NOMO-1 (cell line): ENCODE measurements at regions not wholly inside any gene's neighbourhood (a gene's known extent, or its start where the extent isn't known, plus 50 kb on each side); places are given as distances from the start of the nearest gene placed in this dataset.

Source experiments
- DNase-seq, 2 experiments: peaks; one replicate each; lab custom pipeline; 2025; ENCODE audit not compliant: unreplicated experiment in 2 of 2; lab: John Stamatoyannopoulos, UW

DNA sequence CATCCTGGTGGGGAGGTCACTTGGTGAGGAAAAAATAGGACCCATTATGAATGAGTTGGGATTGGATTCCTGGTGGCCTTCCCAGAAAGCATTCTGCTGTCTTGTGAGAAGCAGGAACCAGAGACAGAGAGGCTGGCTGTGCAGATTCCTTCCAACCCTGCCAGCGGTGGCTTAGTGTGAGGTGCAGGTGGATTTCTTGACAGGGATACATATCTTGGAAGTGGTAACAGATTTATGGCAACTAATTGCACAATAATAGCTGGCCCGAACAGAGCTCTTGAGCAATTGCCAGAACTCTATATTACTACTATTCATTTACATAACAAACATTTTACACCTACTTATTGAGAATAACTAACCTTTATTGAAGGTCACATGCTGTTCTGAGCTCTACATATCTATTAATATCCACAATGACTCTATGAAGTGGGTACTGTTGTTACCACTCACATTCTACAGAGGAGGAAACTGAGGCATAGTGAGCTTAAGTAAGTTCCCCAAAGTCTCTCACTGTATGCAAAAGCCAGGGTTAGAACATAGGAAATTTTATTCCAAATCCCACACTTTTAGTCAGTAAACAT, 173.9 kb upstream of the SERP2 start:
- no peak for DNase-seq

GRCh38 chr13:44206434-44206833, 167.2 kb upstream of the SERP2 start:
- DNase-seq, result peak in 1 of 2 experiments; percentile 17

GRCh38 chr13:44207476-44207875, 166.1 kb upstream of the SERP2 start:
- no peak for DNase-seq

- DNase-seq, result no peak
These were observed 163.1 kb upstream of the SERP2 start for GRCh38 chr13:44210525-44210924.

DNA sequence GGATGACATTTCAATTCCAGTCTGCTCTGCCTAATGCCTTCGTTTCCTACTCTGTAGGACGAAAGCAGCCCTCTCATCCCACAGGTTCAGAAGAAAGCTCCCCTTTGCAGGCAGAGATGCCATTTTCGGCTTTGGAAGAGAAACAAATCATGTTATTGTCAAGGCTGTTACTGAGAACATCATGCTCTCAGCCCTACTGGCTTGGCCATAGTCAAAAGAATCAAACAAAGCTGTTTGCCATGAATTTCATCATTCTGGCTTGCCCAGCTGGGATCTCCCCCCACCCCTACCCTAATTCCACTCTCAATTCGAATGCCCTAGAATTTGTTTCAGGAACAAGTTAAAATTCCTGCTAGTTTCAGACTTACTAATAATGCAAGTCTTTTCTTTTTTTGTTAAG, 162.3 kb upstream of the SERP2 start:
- DNase-seq, result no peak

GRCh38 chr13:44211704-44212346, 161.8 kb upstream of the SERP2 start:
- no peak for DNase-seq

DNA sequence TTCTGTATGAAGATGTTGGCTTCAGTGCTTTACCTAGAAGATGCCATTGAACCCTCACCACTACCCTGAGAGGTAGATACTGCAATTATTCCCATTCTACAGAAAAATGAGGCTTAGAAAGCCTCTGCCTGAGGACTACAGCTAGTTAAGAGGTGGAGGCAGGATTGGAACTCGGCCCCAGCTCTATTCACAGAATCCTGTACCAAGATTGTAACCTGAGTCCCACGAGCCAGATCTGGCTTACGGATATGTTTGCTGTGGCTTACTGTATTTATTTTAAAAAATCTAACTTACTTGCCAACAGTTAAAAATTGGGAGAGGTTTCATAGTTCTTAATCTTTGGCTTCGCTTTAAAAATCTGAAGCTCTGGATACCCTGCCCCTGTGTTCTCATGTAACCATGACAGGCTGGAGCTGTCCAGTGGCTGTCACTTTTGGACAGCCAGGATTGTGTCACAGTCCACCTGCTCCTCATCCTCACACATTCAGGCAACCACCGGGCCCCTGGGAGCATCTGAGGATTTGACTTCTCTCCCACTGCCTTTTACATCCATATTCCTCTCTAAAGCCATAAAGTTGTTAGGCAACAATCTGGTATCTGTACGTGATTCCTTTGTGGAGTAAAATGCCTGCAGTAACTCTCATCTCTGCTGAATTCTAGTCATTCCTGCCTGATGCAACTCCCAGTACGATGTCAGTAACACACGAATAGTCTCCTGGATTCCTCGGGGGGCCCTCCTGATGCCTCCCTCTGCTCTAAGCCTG, 160.8 kb upstream of the SERP2 start:
- no peak for DNase-seq

GRCh38 chr13:44218501-44219240, 155.0 kb upstream of the SERP2 start:
- DNase-seq, result no peak

DNA sequence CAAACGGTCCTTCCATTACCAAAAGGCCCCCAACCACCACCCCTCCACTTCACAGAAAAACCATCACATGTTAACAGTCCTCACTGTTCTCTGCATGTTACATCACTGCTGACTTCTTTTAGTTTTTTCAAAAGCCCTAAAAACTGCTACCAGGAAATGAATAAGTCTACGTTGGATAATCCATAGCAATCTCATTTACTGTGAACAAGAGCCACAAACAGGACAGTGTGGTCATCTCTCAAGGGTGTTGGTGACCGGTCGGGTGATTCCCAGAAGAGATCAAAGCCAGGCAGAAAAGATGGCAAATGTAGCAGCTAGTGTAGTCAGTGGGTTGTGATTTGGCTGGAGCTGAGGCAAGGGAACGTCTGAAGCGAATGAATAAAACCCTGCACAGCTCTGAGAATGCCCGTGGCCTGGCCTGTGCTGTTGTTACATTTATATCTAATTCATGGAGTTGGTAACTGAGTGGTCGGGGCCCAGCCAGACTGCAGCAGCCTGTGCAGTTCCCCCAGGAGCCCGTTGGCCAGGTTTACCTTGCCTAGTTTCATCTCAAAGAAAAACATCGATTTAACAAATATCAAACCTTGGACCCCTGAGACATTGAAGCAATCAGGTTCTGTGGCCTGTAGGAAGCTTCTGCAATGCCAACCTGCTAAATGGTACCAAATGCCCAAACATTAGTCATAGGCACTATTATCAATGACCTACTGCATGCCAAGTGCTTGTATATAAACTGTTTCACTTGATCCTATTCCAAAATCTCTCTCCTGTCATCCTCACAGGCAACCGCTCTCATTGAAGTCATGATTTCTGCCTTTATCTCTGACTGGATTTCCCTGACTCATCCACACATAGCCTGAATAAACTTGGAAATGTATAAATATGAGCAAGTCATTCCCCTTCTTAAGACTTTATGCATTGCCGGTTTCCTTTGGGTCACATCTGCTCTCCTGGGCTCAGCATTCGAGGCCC, 153.8 kb upstream of the SERP2 start:
- no peak for DNase-seq

DNA sequence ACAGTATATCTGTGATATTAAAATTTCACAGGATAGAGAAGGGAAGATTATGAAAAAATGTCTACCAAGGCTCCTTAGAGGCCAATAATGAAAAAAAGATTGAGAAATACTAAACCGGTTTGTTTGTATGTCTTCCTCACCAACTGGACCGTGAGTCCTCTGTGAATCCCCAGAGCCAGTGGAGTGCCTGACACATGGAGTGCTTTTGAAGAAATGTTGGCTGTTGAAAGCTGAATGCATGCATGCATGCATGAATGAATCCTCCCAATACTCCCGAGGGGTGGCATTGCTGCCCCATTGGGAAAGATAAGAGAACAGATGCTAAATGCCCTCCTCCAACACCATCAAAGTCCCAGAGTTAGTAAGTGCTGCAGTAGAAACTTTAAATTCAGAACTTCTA, 152.7 kb upstream of the SERP2 start:
- no peak for DNase-seq

DNA sequence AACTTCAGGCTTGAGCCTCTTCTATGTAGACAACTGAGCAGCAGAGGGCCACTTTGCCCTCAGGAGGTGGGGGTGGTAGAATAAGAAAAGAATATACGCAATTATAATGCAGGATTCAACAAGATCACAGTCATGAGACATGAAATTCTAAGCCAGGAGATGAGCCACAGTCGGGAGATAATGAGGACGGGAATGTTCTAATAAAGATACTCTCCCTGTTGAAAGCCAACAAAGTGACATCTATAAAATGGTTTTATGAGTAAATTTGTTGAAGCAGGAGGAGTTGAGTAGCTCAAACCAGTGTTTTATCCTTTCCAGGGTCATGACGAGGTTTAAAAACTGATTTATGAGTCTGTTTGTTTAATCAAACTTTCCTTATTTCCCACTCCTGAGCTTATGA, 152.0 kb upstream of the SERP2 start:
- DNase-seq, result no peak

GRCh38 chr13:44223770-44224444, 149.7 kb upstream of the SERP2 start:
- no peak for DNase-seq

- no peak for DNase-seq
These were observed 149.0 kb upstream of the SERP2 start for GRCh38 chr13:44224450-44225149.

DNA sequence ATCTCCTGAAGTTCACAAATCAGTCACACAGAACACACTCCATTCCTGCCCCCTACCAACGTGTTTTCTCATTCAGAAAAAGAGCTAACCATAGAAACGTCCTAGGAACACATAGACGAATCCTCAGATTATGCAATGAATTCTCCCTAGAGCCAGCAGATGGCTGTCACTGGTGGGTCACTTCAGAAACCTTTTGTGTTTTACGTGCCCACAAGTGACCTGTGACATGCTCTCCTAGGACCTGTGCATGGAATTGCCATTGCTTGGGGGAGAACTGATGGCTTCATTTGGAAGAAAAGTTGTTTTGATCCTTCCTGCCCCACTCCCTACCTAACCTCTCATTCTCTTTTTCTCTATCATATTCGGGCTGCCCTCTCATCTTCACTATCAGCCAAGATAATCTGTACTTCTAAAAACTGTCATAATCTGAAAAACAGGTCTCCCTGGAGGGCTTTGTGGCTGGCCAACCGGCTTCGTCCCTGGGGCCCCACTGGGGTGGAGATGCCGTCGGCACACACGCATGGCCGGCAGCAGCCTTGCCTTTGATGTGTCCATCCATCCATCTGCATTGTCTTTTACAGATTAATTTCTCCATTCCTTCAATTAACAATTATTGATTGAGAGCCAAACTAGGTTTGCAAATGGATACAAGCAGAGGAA, 144.1 kb upstream of the SERP2 start:
- DNase-seq, result no peak

- DNase-seq, result no peak
These were observed 143.6 kb upstream of the SERP2 start for GRCh38 chr13:44230071-44230470.

DNA sequence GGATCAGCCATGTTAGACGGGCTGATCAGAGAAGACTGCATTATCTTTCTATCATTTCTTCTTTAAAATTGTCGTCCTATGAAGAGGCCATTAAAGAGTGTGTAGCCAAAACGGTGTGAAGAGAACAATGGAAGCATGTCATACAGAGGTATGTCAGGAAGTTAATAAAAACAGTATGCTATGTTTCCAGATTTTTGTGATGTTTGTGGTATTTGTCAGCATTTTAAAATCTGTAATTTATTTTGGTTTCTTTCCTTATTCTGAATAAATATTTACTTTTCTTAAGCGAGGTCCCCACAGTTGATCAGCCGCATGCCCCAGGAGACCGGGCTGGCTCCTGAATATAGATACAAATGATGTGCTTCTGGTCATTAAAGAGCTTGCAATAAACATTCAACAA, 142.9 kb upstream of the SERP2 start:
- no peak for DNase-seq

GRCh38 chr13:44231786-44232516, 141.7 kb upstream of the SERP2 start:
- DNase-seq, result no peak

DNA sequence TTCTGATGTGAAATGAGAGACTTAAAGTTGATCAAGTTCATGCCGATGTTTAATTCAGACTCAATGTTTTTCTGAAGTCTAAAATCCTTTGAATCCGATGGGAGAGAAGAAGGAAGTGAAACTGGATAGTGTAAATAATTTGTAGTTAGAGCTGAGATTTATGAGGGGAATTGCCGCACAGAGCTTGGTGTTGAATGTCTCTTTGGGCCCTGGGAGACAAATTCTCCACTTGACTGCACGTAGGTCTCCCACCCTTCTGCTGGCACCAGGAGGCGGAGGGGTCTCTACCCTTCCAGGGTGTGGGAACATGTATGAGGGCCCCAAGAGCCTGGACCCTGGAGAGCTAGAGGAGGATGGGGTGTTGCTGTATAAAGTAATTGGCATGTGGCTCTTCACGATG, 140.8 kb upstream of the SERP2 start:
- peak; percentile 19 to 31 for DNase-seq
